Smooth muscle cell (in vitro differentiated cells): ENCODE measurements at regions not wholly inside any gene's neighbourhood (a gene's known extent, or its start where the extent isn't known, plus 50 kb on each side); places are given as distances from the start of the nearest gene placed in this dataset.
A peak's percentile ranks its signal among the peaks of the same experiment; 100 is the strongest.

ENCODE experiments used
- DNase-seq: peaks from one replicate; lab custom pipeline; 2025; ENCODE audit not compliant: unreplicated experiment; lab: John Stamatoyannopoulos, UW
- H2AFZ ChIP-seq: fragments of 200-600 bp; sonication (generic); 2 replicates; pipeline ENCODE4 v1.6.0; 2016; ENCODE audit warnings: antibody characterized with exemption, low read depth, mild to moderate bottlenecking
- H3F3A ChIP-seq: fragments of 200-600 bp; sonication (generic); 2 replicates; pipeline ENCODE4 v1.6.0; 2017; ENCODE audit warnings: antibody characterized with exemption, low read depth
- H3K27ac ChIP-seq: fragments of 200-600 bp; sonication (generic); 2 replicates; pipeline ENCODE4 v1.5.1; 2016; ENCODE audit warnings: low read depth, mild to moderate bottlenecking
- H3K27me3 ChIP-seq: fragments of 200-600 bp; sonication (generic); 2 replicates; pipeline ENCODE4 v1.6.1; 2016; ENCODE audit warnings: low read depth, mild to moderate bottlenecking
- H3K36me3 ChIP-seq: fragments of 200-600 bp; sonication (generic); 2 replicates; pipeline ENCODE4 v1.5.1; 2016; ENCODE audit warnings: low read depth
- H3K4me1 ChIP-seq: fragments of 200-600 bp; sonication (generic); 2 replicates; pipeline ENCODE4 v1.5.1; 2016; ENCODE audit warnings: low read depth
- H3K4me2 ChIP-seq: fragments of 200-600 bp; sonication (generic); 2 replicates; pipeline ENCODE4 v1.6.0; 2016; ENCODE audit warnings: mild to moderate bottlenecking
- H3K4me3 ChIP-seq: fragments of 200-600 bp; sonication (generic); 2 replicates; pipeline ENCODE4 v1.5.1; 2016; ENCODE audit warnings: mild to moderate bottlenecking
- H3K79me2 ChIP-seq: fragments of 200-600 bp; sonication (generic); 2 replicates; pipeline ENCODE4 v1.6.0; 2016; ENCODE audit warnings: low read depth, mild to moderate bottlenecking
- H3K9ac ChIP-seq: fragments of 200-600 bp; sonication (generic); 2 replicates; pipeline ENCODE4 v1.6.0; 2016; ENCODE audit warnings: low read depth
- H3K9me3 ChIP-seq: fragments of 200-600 bp; sonication (generic); replicated peaks from 2 replicates; pipeline ENCODE4 v1.5.1; 2016; ENCODE audit warnings: low read depth
- H4K20me1 ChIP-seq: fragments of 200-600 bp; sonication (generic); 2 replicates; pipeline ENCODE4 v1.6.0; 2016; ENCODE audit warnings: low read depth
- WGBS: methylation state at CpG from one replicate; pipeline ENCODE4 v1.1.7; 2016; ENCODE audit warnings: low lambda C conversion rate; 5-methylcytosine and 5-hydroxymethylcytosine counted together
- TF ChIP-seq, protein P1 (sequence below): fragments of 200-600 bp; sonication (generic); IDR thresholded peaks from 2 replicates; pipeline ENCODE4 v1.5.1; 2017; ENCODE audit warnings: borderline replicate concordance, mild to moderate bottlenecking, antibody characterized with exemption; ENCODE audit not compliant: insufficient read depth, poor library complexity, severe bottlenecking

DNA sequence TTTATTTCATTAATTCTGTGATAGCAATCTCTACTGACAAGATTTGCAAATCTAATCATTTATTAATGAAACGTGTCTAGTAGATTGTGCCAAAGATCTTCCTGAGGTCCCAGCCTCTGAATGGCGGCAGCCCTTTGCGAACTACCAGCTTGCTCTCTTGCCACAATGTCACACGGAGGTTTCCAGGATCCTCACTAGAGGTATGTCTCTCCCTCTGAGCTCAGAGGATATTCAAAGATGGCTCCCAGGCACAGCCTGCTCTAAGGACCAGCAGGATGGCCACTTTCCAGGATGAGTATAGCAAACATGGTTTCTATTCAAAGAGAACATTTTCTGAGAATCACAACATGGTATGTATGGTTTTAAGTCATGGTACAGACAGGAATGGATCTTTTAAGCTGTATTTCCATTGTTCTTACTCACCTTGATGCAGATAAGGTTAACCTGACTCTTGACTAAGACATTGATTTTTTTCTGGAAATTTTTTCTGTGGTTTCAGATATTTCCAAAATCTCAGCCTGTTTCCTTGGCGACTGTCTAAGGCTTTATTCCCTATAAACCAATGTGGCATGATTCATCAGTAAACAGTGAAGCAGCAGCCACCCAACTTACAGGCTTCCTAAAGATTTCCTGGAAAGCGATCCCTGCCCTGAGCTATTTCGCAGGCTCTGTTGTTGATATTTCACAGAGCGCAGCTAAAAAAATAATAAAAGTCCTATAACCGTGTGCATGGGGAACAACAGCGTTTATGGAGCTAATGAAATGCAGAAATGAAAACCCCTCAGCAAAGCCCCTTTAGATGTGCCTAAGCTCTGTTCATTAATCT lies 54.1 kb upstream of the KLF7 start:
- H3K4me1 ChIP-seq: peaks cover 40% of the 10 kb centered on the region
- peak overlapping the region; percentile 82 for H3K9ac ChIP-seq
- H3K9me3 ChIP-seq: no peaks in the 10 kb centered on the region
- H3K79me2 ChIP-seq: no peaks in the 10 kb centered on the region
- H4K20me1 ChIP-seq: no peaks in the 10 kb centered on the region
- H3K36me3 ChIP-seq: no peaks in the 10 kb centered on the region
- no peak for DNase-seq
- H3F3A ChIP-seq: peaks cover 20% of the 10 kb centered on the region
- no peaks in the 10 kb centered on the region for H3K27me3 ChIP-seq
- H2AFZ ChIP-seq: peak overlapping the region; percentile 42
- H3K4me2 ChIP-seq: peak overlapping the region; percentile 73
- H3K27ac ChIP-seq: peak overlapping the region; percentile 97
- TF ChIP-seq, protein P1, sequence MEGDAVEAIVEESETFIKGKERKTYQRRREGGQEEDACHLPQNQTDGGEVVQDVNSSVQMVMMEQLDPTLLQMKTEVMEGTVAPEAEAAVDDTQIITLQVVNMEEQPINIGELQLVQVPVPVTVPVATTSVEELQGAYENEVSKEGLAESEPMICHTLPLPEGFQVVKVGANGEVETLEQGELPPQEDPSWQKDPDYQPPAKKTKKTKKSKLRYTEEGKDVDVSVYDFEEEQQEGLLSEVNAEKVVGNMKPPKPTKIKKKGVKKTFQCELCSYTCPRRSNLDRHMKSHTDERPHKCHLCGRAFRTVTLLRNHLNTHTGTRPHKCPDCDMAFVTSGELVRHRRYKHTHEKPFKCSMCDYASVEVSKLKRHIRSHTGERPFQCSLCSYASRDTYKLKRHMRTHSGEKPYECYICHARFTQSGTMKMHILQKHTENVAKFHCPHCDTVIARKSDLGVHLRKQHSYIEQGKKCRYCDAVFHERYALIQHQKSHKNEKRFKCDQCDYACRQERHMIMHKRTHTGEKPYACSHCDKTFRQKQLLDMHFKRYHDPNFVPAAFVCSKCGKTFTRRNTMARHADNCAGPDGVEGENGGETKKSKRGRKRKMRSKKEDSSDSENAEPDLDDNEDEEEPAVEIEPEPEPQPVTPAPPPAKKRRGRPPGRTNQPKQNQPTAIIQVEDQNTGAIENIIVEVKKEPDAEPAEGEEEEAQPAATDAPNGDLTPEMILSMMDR: no peak
- H3K4me3 ChIP-seq: no peak overlapping the region
- 43% methylated on average over 10 of the region's 10 CpGs for WGBS

DNA sequence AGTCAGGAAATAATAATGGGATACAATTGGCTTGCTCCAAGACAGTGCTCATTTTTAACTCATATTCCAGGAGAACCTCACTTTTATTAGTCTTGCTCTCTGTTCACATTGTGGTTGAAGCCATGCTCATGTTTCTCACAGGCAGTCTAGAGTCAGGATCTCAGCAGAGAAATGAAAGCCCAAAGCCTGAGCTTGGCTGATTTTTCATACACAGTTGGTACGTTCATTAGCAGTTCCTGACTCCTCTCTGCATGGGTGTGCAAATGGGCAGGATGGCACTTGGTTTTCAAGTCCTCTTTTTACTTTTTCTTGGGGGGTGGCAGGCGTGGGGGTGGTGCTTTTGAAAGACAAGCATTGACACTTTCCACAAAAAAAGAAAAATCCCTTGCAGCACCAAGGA lies 56.0 kb upstream of the KLF7 start:
- peaks cover 23% of the 10 kb centered on the region for H3F3A ChIP-seq
- no peaks in the 10 kb centered on the region for H3K79me2 ChIP-seq
- H3K4me2 ChIP-seq: no peak overlapping the region
- no peak overlapping the region for H2AFZ ChIP-seq
- no peak for DNase-seq
- no peaks in the 10 kb centered on the region for H3K9me3 ChIP-seq
- peaks cover 53% of the 10 kb centered on the region for H3K4me1 ChIP-seq
- H3K27me3 ChIP-seq: no peaks in the 10 kb centered on the region
- H3K9ac ChIP-seq: no peak overlapping the region
- H3K36me3 ChIP-seq: no peaks in the 10 kb centered on the region
- H3K4me3 ChIP-seq: no peak overlapping the region
- WGBS: 60% methylated on average over 2 of the region's 2 CpGs
- H3K27ac ChIP-seq: peak overlapping the region; percentile 35
- no peaks in the 10 kb centered on the region for H4K20me1 ChIP-seq
- TF ChIP-seq, protein P1: no peak

DNA sequence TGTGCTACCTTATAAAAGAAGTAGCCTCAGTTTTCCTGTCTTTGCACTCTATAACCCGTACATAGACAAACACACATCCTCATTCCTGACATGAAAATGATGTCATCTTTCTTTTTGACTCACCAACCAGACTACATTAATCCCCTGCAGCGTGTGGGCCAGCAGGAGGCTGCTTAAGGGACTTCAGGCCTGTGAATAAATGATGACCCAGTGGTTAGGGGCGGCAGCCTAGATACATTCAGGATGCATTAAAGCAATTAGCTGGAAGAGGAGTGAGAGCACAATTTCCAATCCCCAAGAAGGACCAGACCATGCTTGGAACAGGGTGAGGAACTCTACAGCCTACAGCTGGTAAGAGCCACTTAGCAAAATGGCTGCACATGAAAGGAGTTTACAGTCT lies 57.3 kb upstream of the KLF7 start:
- peak overlapping the region; percentile 55 for H3K4me2 ChIP-seq
- no peak overlapping the region for H2AFZ ChIP-seq
- H3K27ac ChIP-seq: peak overlapping the region; percentile 70
- H3F3A ChIP-seq: peaks cover 23% of the 10 kb centered on the region
- no peaks in the 10 kb centered on the region for H3K27me3 ChIP-seq
- WGBS: 11% methylated on average over 3 of the region's 3 CpGs
- no peaks in the 10 kb centered on the region for H3K36me3 ChIP-seq
- no peaks in the 10 kb centered on the region for H3K79me2 ChIP-seq
- no peak overlapping the region for H3K4me3 ChIP-seq
- no peak for DNase-seq
- peaks cover 65% of the 10 kb centered on the region for H3K4me1 ChIP-seq
- H3K9me3 ChIP-seq: no peaks in the 10 kb centered on the region
- H3K9ac ChIP-seq: peak overlapping the region; percentile 35
- TF ChIP-seq, protein P1: no peak
- no peaks in the 10 kb centered on the region for H4K20me1 ChIP-seq

DNA sequence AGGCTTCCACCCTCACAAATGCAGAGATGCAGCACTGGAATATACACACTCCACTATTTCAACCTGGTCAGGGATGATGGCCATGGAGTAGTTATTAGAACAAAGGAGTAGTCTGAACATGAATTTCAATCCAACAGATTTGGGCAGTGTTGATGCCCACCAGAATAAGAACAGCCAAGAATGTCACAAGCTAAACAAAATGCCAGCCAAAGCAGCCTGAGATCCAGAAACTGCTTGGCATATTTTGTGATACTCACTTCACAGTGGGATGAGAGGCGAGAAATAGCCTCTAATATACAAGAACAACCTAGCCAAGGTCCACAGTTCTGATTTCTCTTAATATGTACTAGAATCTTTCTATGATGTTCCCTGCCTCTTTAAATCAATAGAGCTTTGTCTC lies 58.6 kb upstream of the KLF7 start:
- H4K20me1 ChIP-seq: no peaks in the 10 kb centered on the region
- peaks cover 18% of the 10 kb centered on the region for H3F3A ChIP-seq
- no peak for DNase-seq
- TF ChIP-seq, protein P1: no peak
- no peak overlapping the region for H3K27ac ChIP-seq
- H3K9ac ChIP-seq: no peak overlapping the region
- H3K4me2 ChIP-seq: no peak overlapping the region
- H3K36me3 ChIP-seq: no peaks in the 10 kb centered on the region
- H3K4me1 ChIP-seq: peaks cover 61% of the 10 kb centered on the region
- 95% methylated on average over 1 of the region's 1 CpG for WGBS
- no peaks in the 10 kb centered on the region for H3K9me3 ChIP-seq
- H3K79me2 ChIP-seq: no peaks in the 10 kb centered on the region
- H3K27me3 ChIP-seq: no peaks in the 10 kb centered on the region
- peak overlapping the region; percentile 12 for H2AFZ ChIP-seq
- H3K4me3 ChIP-seq: no peak overlapping the region
